Ascending aorta (tissue), 2 donors: ENCODE measurements at regions not wholly inside any gene's neighbourhood (a gene's known extent, or its start where the extent isn't known, plus 50 kb on each side); places are given as distances from the start of the nearest gene placed in this dataset.
A peak's percentile ranks its signal among the peaks of the same experiment; 100 is the strongest.
"Not testable (repeated sequence)": the region's sequence is repeated elsewhere in the genome, so short reads cannot be mapped to it uniquely, and the experiment has no call there.

Experiments
- DNase-seq, 2 donors: peaks; one replicate each; pipeline ENCODE4 v3.0.0-alpha.2; 2019; ENCODE audit warnings: low spot score in 2 of 2
- H3K27ac ChIP-seq, 2 donors: fragments of 200-600 bp; sonication (generic); one replicate each; pipeline ENCODE4 v1.5.1; 2016 to 2017; ENCODE audit warnings: mild to moderate bottlenecking in 1 of 2
- H3K27me3 ChIP-seq: fragments of 200-600 bp; sonication (generic); one replicate; pipeline ENCODE4 v1.5.1; 2017
- H3K36me3 ChIP-seq, 2 donors: fragments of 200-600 bp; sonication (generic); one replicate each; pipeline ENCODE4 v1.5.1; 2016
- H3K4me1 ChIP-seq, 2 donors: fragments of 200-600 bp; sonication (generic); one replicate each; pipeline ENCODE4 v1.5.1; 2016 to 2017; ENCODE audit warnings: mild to moderate bottlenecking in 1 of 2
- H3K4me3 ChIP-seq, 2 donors: fragments of 200-600 bp; sonication (generic); one replicate each; pipeline ENCODE4 v1.5.1; 2016 to 2017; ENCODE audit warnings: mild to moderate bottlenecking in 1 of 2
- H3K9me3 ChIP-seq, 2 donors: fragments of 200-600 bp; sonication (generic); one replicate each; pipeline ENCODE4 v1.5.1; 2016
- intact Hi-C: fragments of 100-400 bp; cut with DNase I; formaldehyde crosslinking; loops from one replicate; pipeline ENCODE4 v1.15.1; 2023
- TF ChIP-seq, protein P1 (sequence below), 3 experiments: fragments of 200-600 bp in 2 of 3; fragments of 450-650 bp in 1 of 3; sonication (generic) in 2 of 3; IDR thresholded peaks; one replicate each; pipeline ENCODE4 v1.5.1; 2016 to 2019; ENCODE audit warnings: antibody characterized with exemption in 3 of 3, mild to moderate bottlenecking in 1 of 3, moderate library complexity in 1 of 3

DNA sequence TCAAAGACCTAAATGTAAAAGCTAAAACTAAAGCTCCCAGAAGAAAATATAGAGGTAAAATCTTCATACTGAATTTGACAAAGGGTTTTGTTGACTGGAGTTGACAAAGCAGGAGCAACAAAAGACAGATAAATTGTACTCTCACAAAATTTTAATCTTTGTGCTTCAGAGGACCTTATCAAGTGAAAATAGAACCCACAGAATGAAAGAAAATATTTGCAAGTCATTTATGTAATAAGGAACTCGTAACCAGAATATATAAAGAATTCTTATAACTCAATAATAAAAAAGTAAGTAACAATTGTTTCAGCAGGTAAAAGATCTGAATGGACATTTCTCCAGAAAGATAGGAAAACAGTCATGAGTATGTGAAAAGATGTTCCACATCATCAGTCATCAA is 62.0 kb upstream of the SRRM3 start:
- TF ChIP-seq, protein P1, sequence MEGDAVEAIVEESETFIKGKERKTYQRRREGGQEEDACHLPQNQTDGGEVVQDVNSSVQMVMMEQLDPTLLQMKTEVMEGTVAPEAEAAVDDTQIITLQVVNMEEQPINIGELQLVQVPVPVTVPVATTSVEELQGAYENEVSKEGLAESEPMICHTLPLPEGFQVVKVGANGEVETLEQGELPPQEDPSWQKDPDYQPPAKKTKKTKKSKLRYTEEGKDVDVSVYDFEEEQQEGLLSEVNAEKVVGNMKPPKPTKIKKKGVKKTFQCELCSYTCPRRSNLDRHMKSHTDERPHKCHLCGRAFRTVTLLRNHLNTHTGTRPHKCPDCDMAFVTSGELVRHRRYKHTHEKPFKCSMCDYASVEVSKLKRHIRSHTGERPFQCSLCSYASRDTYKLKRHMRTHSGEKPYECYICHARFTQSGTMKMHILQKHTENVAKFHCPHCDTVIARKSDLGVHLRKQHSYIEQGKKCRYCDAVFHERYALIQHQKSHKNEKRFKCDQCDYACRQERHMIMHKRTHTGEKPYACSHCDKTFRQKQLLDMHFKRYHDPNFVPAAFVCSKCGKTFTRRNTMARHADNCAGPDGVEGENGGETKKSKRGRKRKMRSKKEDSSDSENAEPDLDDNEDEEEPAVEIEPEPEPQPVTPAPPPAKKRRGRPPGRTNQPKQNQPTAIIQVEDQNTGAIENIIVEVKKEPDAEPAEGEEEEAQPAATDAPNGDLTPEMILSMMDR (IDR thresholded peaks at IDR 0.05): no peak
- intact Hi-C loops: no loop called here
- H3K4me3 ChIP-seq: no peak overlapping the region
- DNase-seq: no peak
- H3K9me3 ChIP-seq: no peaks in the 10 kb centered on the region
- no peaks in the 10 kb centered on the region for H3K27me3 ChIP-seq
- no peaks in the 10 kb centered on the region for H3K36me3 ChIP-seq
- no peaks in the 10 kb centered on the region for H3K4me1 ChIP-seq
- no peak overlapping the region for H3K27ac ChIP-seq

DNA sequence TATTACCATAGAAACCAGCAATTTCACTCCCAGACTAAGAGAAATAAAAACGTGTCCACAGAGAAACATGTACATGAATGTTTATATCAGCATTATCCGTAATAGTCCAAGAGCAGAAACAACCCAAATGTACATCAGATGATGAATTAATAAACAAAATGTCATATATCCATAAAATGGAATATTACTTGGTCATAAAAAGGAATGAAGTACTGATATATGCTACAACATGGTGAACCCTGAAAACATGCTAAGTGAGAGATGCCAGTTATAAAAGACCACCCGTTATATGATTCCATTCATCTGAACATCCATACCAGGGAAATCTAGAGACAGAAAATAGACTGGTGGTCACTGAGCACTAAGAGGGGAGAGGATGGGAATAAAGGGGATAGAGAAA is 61.4 kb upstream of the SRRM3 start:
- intact Hi-C loops, DNase-seq: not testable (repeated sequence)

DNA sequence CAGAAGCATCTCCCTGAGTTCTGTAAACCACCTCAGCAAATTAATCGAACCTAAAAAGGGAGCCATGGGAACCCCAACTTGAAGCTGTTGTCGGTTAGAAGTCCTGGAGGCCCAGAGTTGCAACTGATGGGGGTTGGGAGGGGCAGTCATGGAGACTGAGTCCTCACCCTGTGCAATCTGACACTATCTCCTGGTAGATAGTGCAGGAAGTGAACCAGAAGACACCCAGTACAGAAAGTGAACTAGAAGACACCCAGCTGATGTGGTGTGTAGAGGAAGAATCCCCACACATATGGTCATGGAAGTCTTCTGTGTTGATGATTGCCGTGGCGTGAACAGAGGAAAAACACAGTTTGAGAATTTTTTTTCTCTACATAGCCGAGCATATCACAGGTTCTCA is 58.8 kb upstream of the SRRM3 start:
- no peaks in the 10 kb centered on the region for H3K27me3 ChIP-seq
- H3K4me3 ChIP-seq: no peak overlapping the region
- H3K27ac ChIP-seq: no peak overlapping the region
- no peak for DNase-seq
- H3K4me1 ChIP-seq: no peaks in the 10 kb centered on the region
- H3K36me3 ChIP-seq: no peaks in the 10 kb centered on the region
- TF ChIP-seq, protein P1 (IDR thresholded peaks at IDR 0.05): no peak
- H3K9me3 ChIP-seq: no peaks in the 10 kb centered on the region
- intact Hi-C loops: no loop called here

More for the DNA sequence above, 61.4 kb upstream of the SRRM3 start:
- not testable (repeated sequence) for H3K4me3 ChIP-seq, H3K4me1 ChIP-seq, H3K27ac ChIP-seq, H3K27me3 ChIP-seq, H3K9me3 ChIP-seq, H3K36me3 ChIP-seq

DNA sequence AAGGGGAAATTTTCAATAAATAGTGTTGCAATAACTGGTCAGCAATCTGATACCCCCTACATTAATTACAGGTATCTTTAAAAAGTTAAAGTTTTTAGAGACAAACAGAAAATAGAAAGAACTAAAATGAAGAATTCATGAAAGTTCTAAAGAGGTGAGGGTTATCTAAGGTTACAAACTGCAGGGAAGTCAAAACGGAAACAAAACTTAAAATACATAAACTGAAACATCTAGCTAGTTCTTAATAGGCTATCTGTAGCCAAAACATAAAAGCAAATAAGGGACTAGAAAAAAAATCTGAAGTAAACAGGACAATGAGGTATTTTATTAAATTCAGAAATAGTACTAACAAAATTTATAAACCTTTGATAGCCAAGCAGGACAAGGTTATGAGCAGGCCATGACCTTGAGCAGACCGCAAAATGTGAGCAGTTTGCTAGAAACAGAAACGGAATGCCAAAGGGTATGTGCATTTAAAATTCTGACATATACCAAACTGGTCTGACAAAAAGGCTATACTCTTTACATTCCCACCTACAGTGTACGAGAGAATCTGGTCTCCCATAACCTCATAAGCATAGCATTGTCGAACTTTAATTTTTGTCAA is 56.9 kb upstream of the SRRM3 start:
- H3K9me3 ChIP-seq, H3K27me3 ChIP-seq, H3K27ac ChIP-seq, H3K4me1 ChIP-seq, H3K36me3 ChIP-seq, DNase-seq, intact Hi-C loops, H3K4me3 ChIP-seq: not testable (repeated sequence)

DNA sequence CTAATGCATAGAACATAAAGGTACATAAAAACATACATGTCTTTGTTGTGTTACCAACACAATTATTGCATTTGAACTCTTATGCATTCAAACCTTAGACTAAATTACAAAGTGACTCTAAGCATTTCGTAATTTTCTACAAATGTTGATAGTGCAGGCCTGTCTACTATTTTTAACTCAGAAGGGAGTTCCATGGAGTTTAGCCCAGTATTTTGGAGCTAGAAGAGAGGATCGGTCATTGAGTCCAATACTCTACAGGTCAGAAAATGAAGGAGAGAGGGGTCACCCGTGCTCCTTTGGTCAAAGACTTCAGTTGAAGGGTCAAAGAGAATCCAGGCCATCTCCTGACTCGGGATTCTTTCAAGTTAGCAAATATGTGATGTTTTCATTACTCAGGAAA is 55.3 kb upstream of the SRRM3 start:
- Histone ChIP-seq H3K9me3 (no peaks in the 10 kb centered on the region), H3K4me3 (no peak overlapping the region), H3K4me1 (no peaks in the 10 kb centered on the region), H3K27ac (no peak overlapping the region), H3K36me3 (no peaks in the 10 kb centered on the region), H3K27me3 (no peaks in the 10 kb centered on the region)
- DNase-seq: no peak
- TF ChIP-seq, protein P1 (IDR thresholded peaks at IDR 0.05): no peak
- intact Hi-C loops: no loop called here

DNA sequence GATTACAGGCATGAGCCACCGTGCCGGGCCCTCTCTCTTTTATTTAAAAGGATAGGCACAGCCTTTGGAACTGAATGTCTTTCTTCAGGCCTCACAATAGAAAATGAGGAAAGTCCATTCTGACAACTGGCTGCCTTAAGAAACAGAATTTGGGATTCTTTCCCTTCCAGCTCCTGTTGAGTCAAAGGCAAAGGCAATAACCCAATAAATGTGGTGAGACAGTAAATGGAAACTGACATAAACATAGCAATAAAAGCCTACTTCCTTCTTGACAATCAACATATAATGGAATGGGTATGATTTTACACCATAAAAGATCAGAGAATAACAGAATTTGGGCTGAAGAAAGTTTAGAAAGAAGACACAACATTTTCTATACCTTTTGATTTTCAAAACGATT is 52.7 kb upstream of the SRRM3 start:
- H3K4me3 ChIP-seq, H3K9me3 ChIP-seq, H3K36me3 ChIP-seq, DNase-seq, H3K27ac ChIP-seq, H3K4me1 ChIP-seq, H3K27me3 ChIP-seq, intact Hi-C loops: not testable (repeated sequence)

DNA sequence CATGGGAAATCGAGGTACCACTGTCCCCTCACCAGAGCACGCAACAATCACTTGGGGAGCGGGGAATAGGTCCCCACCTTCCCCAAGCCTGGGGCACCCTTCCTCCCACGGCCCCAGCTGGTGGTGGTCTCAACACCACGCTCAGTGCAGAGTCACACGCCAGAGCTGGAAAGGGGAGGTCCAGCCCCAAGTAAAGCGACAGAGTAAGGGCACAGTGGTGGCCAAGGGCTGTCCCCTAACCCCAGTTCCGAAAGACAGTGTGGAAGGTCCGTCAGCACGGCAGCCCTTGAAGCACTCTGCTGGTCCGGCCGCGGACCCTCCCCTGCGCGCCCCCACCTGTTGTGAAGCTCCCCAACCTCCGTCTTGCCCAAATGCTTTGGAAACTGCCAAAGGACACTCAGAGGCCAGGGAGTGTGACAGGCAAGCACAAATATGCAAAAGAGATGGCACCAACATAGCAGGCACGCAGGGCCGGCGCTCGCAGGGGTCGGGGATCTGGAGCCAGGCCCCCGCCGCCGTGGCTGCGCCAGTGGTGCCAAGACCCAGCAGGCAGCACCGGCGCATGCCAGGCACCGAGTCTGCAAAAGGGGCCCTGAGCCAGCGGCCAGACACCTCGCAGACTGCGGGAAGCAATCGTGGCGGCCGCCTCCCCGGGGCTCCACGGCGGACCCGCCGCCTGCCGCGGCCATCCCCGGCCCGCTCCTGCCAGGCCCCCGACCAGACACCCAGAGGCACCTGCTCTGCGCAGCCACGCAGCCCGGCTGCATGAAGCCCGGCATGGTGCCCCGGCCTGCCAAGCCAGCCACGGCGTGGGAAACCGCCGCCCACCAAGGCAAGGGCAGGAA is 51.6 kb upstream of the SRRM3 start:
- Histone ChIP-seq H3K4me3 (peak overlapping the region in 1 of 2 donors; percentile 41), H3K4me1 (no peaks in the 10 kb centered on the region), H3K27ac (no peak overlapping the region), H3K36me3 (no peaks in the 10 kb centered on the region), H3K9me3 (no peaks in the 10 kb centered on the region), H3K27me3 (no peaks in the 10 kb centered on the region)
- TF ChIP-seq, protein P1 (IDR thresholded peaks at IDR 0.05): no peak
- intact Hi-C loops: no loop called here
- no peak for DNase-seq
